Activated T-helper 2 cell treated with anti-CD3 and anti-CD28 coated beads, Interferon-gamma antibody, Interleukin-2, Interleukin-4, amounts not matched to agents 10 μg/mL and 5 μg/mL and 100 μg/mL, durations not matched to agents 14 hours and 24 hours and 36 hours (primary cell): ENCODE measurements at regions not wholly inside any gene's neighbourhood (a gene's known extent, or its start where the extent isn't known, plus 50 kb on each side); places are given as distances from the start of the nearest gene placed in this dataset.
"Not testable (repeated sequence)": the region's sequence is repeated elsewhere in the genome, so short reads cannot be mapped to it uniquely, and the experiment has no call there.

Experiments
- DNase-seq: peaks from one replicate; pipeline ENCODE4 v3.0.0; 2021; ENCODE audit warnings: low spot score
- H3K27ac Mint-ChIP-seq: one replicate; pipeline ENCODE4 v1.8.0; 2021; ENCODE audit warnings: mixed read lengths
- H3K27me3 Mint-ChIP-seq: one replicate; pipeline ENCODE4 v1.8.0; 2021; ENCODE audit warnings: low read depth, mixed read lengths
- H3K36me3 Mint-ChIP-seq: one replicate; pipeline ENCODE4 v1.8.0; 2021; ENCODE audit warnings: low read depth, mixed read lengths
- H3K4me1 Mint-ChIP-seq: one replicate; pipeline ENCODE4 v1.8.0; 2021; ENCODE audit warnings: low read depth, mixed read lengths
- H3K4me3 Mint-ChIP-seq: one replicate; pipeline ENCODE4 v1.8.0; 2021; ENCODE audit warnings: low read depth, mild to moderate bottlenecking, moderate library complexity, mixed read lengths
- H3K9me3 Mint-ChIP-seq: one replicate; pipeline ENCODE4 v1.8.0; 2021; ENCODE audit warnings: mixed read lengths
- intact Hi-C: fragments of 100-400 bp; cut with micrococcal nuclease; formaldehyde crosslinking; loops from one replicate; pipeline ENCODE4 v1.15.1; 2023

DNA sequence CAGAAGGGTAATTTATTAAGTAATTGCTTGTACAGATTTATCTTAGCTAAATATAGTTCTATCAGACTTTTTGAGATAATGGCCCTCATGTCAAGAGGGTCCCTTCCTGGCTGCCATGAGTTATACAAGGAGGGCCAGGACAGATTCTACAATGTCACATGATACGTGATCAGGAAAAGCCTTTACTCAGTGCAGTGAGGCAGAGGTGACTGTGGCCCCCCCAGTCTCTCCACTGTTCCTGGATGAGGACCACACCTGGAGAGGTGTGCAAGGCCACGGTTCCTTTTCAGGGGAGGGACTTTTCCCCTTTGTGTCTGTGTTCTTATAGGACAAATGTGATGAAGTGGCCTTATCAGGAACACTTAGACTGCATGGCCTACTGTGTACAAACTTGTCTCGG lies 54.3 kb upstream of the LRCH1 start:
- Mint-ChIP-seq H3K36me3 (no peaks in the 10 kb centered on the region), H3K27ac (no peak overlapping the region), H3K9me3 (no peaks in the 10 kb centered on the region), H3K27me3 (peaks cover 18% of the 10 kb centered on the region), H3K4me3 (no peak overlapping the region), H3K4me1 (no peaks in the 10 kb centered on the region)
- intact Hi-C loops, result no loop called here
- no peak for DNase-seq

DNA sequence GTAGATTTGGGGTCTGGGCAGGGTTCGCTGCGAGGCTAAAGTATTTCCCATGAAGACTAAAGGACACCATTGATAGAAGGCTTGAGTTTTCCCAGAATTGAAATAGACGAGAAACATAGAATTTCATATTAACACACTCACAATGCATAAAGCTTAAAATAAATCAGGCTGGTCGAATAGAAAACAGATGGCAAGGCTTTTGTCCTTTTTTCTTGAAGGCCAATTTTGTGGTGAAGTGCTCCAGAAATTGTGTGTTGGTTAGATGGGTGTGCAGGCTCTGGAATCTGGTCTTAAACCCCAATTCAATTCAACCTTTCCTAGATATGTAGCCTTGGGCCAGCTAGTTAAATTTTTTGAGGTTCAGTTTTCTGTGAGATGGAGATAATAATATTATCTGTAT lies 56.9 kb upstream of the LRCH1 start:
- Mint-ChIP-seq H3K36me3 (no peaks in the 10 kb centered on the region), H3K4me3 (no peak overlapping the region), H3K27me3 (peaks cover 6% of the 10 kb centered on the region), H3K27ac (no peak overlapping the region), H3K4me1 (no peaks in the 10 kb centered on the region), H3K9me3 (no peaks in the 10 kb centered on the region)
- no peak for DNase-seq
- intact Hi-C loops, result no loop called here

DNA sequence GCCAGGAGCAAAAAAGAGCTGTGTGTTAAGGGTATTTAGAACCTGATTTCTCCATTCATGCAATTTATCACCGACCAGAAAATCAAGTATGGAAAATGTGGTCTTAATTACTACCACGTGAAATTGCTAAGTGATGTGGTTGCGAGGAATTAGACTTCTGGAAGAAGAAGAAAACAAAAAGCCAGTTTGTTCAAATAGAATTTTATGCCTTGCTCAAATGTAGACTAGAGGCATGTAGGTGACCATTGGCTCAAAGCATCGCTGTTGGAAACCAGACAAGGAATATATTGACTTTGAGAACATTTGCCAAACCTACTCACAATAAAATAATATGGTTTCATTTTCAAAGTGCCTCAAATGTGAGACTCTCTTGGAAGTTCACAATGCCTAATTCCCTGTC lies 57.3 kb upstream of the LRCH1 start:
- no peaks in the 10 kb centered on the region for H3K9me3 Mint-ChIP-seq
- no peaks in the 10 kb centered on the region for H3K4me1 Mint-ChIP-seq
- peaks cover 9% of the 10 kb centered on the region for H3K27me3 Mint-ChIP-seq
- no peaks in the 10 kb centered on the region for H3K36me3 Mint-ChIP-seq
- H3K27ac Mint-ChIP-seq, result no peak overlapping the region
- no peak for DNase-seq
- intact Hi-C loops, result no loop called here
- no peak overlapping the region for H3K4me3 Mint-ChIP-seq

DNA sequence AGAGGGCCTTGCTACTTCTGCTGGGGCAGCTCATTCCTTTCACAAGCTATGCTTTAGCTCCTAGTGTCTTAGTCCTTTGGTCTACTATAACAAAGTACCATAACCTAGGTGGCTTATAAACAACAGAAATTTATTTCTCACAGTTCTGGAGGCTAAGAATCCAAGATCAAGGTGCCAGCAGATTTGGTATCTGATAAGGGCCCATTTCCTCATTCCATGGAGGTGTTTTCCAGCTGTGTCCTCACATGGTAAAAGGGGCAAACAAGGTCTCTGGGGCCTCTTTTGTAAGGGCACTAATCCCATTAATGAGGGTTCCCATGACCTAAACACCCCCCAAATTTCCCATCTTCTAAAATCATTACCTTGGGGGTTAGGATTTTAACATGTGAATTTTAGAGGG lies 57.9 kb upstream of the LRCH1 start:
- H3K27ac Mint-ChIP-seq, result no peak overlapping the region
- H3K27me3 Mint-ChIP-seq, result peaks cover 10% of the 10 kb centered on the region
- H3K4me1 Mint-ChIP-seq, result no peaks in the 10 kb centered on the region
- H3K4me3 Mint-ChIP-seq, result no peak overlapping the region
- intact Hi-C loops, result no loop called here
- no peaks in the 10 kb centered on the region for H3K9me3 Mint-ChIP-seq
- no peaks in the 10 kb centered on the region for H3K36me3 Mint-ChIP-seq
- DNase-seq, result no peak

DNA sequence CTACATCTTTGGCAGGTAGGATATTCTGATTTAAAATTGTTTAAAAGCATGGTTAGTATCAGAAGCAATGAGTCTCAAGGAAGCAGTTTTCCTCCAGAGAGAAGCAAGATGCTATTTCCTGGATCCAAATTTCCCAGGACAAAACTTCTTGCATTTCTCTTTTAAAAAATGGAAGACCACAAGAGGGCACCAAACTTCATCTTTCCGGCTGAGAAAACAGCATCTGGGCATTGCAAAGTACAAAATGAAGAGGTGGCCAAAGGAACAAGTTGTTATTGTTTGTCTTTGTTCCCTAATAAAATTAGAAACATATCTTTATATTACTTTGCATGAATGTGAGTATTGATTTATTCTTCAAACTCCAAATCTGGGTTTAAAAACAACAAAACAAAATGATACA lies 60.0 kb upstream of the LRCH1 start:
- Mint-ChIP-seq H3K36me3 (no peaks in the 10 kb centered on the region), H3K27ac (no peak overlapping the region), H3K4me3 (no peak overlapping the region), H3K27me3 (peaks cover 7% of the 10 kb centered on the region), H3K9me3 (no peaks in the 10 kb centered on the region), H3K4me1 (peaks cover 2% of the 10 kb centered on the region)
- intact Hi-C loops, result no loop called here
- no peak for DNase-seq

DNA sequence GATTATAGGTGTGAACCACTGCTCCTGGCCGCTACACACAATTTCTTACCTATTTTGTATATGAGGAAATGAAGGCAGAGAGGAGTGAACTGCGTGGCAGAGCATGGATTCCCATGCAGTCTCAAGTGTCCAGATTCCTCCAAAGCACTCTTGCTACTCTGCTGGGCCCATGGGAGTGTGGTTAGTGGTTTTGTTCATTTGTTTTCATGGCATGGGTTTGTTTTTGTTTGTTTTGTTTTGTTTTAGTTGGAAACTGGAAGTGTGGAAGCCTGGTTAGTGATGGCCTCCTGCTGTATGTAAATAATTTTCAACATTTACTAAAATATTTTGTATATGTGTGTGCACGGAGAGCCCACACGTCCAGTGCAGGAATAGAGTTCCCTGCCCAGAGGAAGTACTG lies 61.3 kb upstream of the LRCH1 start:
- DNase-seq, result no peak
- intact Hi-C loops, result no loop called here
- Mint-ChIP-seq H3K4me3 (no peak overlapping the region), H3K4me1 (peaks cover 2% of the 10 kb centered on the region), H3K27me3 (peaks cover 7% of the 10 kb centered on the region), H3K27ac (no peak overlapping the region), H3K36me3 (no peaks in the 10 kb centered on the region), H3K9me3 (no peaks in the 10 kb centered on the region)

DNA sequence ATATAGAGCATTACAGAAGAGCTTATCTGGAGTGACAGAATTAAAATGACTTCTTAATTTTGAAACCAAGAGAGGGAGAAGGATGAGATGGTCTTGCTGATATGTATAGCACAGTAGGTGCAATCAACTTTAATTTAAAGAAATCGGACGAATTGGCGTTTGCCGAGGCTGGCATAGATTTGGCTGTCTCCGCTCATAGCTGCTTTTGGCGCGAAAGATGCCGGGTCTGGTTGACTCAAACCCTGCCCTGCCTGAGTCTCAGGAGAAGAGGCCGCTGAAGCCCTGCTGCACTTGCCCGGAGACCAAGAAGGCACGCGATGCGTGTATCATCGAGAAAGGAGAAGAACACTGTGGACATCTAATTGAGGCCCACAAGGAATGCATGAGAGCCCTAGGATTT lies 62.3 kb upstream of the LRCH1 start:
- intact Hi-C loops, result loop anchor here (1.0 kb wide), 1 partner anchor 231 kb away; no protein-coding TSS in a partner anchor
- not testable (repeated sequence) for H3K27me3 Mint-ChIP-seq, DNase-seq, H3K4me1 Mint-ChIP-seq, H3K4me3 Mint-ChIP-seq, H3K36me3 Mint-ChIP-seq, H3K9me3 Mint-ChIP-seq, H3K27ac Mint-ChIP-seq

DNA sequence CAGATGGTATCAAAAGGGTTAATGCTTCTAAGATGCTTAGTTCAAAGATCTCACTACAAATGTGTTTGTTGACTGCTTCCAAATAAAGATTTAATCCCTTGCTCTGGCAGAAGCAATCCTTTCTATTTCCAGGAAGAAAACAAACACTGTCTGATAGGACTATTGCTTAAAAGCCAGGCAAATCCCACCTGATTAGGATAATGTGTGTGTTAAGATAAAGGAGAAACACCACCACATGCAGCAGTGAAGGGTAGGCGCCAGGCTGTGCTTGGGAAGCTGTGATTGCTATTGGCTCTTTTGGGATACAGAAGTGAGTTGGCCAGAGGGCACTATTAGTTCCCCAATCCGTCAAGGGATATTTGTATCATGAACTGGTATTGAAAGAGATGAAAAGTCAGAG lies 62.8 kb upstream of the LRCH1 start:
- intact Hi-C loops, result loop anchor here (1.0 kb wide), 1 partner anchor 231 kb away; no protein-coding TSS in a partner anchor
- no peak for DNase-seq
- no peak overlapping the region for H3K4me3 Mint-ChIP-seq
- peaks cover 8% of the 10 kb centered on the region for H3K9me3 Mint-ChIP-seq
- H3K27me3 Mint-ChIP-seq, result peaks cover 7% of the 10 kb centered on the region
- H3K4me1 Mint-ChIP-seq, result peaks cover 2% of the 10 kb centered on the region
- no peaks in the 10 kb centered on the region for H3K36me3 Mint-ChIP-seq
- H3K27ac Mint-ChIP-seq, result no peak overlapping the region

DNA sequence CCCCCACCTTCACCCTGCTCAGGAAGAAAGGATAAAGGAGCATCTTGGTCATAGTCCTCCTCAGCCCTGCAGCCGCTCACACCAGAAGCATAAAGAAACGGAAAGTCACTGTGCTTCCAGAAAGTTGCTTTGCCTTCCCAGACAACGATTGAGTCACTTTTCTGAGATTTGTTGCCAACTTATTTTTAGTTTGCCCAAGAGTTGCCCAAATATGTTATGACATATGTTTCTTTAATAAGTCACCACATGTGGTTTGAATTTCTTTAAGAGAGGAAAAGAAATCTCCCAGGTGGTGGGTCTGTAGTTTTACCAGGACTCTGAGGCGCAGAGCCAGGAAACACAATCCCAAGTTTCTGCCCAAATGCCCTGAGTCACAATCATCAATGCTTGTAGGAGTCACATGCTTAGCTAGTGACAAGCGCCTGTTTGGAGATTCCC lies 63.4 kb upstream of the LRCH1 start:
- Mint-ChIP-seq H3K36me3 (peaks cover under 1% of the 10 kb centered on the region), H3K4me1 (peaks cover 2% of the 10 kb centered on the region), H3K4me3 (no peak overlapping the region), H3K27me3 (peaks cover 7% of the 10 kb centered on the region), H3K9me3 (peaks cover 10% of the 10 kb centered on the region), H3K27ac (no peak overlapping the region)
- intact Hi-C loops, result loop anchor here (1.0 kb wide), 1 partner anchor 232 kb away; no protein-coding TSS in a partner anchor
- DNase-seq, result no peak

DNA sequence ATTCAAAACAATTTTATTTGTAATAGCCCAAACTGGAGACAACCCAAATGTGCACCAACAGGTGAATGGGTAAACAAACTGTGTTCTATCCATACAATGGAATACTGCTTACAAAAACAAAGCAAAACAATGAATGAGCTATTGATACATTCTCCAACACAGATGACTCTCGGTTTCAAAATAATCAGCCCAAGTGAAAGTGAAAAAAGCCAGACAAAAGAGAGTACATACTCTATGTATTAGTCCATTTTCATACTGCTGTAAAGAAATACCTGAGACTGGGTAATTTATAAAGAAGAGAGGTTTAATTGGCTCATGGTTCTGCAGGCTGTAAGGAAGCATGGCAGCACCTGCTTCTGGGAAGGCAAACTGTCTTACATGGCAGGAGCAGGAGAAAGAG lies 65.2 kb upstream of the LRCH1 start:
- Mint-ChIP-seq H3K27me3 (peaks cover 7% of the 10 kb centered on the region), H3K27ac (no peak overlapping the region), H3K9me3 (peaks cover 23% of the 10 kb centered on the region), H3K4me3 (no peak overlapping the region), H3K36me3 (peaks cover 4% of the 10 kb centered on the region), H3K4me1 (peaks cover 2% of the 10 kb centered on the region)
- DNase-seq, result no peak
- intact Hi-C loops, result no loop called here

DNA sequence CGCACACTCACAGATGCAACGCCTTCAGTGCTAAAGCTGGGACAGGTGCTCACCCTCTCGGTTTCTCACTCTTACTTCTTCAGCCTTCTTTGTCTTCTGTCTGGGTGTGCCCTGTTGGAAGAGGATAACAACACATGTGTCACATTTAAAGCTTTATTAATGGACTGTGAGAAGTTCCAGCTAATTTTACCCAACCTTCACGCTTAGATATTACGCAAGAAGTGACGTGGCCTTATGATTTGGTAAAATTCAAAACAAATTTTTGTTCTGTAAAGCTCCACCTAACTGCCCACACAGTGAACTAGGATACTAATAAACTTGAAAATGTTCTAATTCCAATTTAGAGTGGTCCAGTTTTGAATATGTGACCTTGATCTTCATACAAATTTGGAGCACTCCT lies 66.7 kb upstream of the LRCH1 start:
- DNase-seq, result no peak
- Mint-ChIP-seq H3K27ac (no peak overlapping the region), H3K36me3 (peaks cover 4% of the 10 kb centered on the region), H3K4me3 (no peak overlapping the region), H3K9me3 (peaks cover 24% of the 10 kb centered on the region), H3K4me1 (peaks cover 2% of the 10 kb centered on the region), H3K27me3 (peaks cover 5% of the 10 kb centered on the region)
- intact Hi-C loops, result no loop called here

DNA sequence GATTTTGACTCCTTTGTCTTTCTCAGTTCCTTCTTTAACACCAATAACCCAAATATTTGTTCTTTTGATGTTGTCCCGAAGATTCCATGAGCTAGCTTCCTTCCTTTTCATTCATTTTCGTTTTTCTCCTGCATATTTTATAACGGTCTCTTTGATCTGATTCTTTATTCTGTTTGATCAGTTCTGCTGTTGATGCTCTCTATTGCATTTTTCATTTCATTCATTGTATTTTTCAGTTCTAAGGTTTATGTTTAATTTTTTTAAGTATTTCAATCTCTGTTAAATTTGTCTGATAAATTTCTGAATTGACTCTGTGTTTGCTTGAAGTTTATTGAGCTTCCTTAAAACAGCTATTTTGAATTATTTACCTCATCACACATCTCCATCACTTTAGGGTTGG lies 68.4 kb upstream of the LRCH1 start:
- Mint-ChIP-seq H3K4me1 (no peaks in the 10 kb centered on the region), H3K36me3 (peaks cover 4% of the 10 kb centered on the region), H3K4me3 (no peak overlapping the region), H3K27me3 (no peaks in the 10 kb centered on the region), H3K9me3 (peaks cover 24% of the 10 kb centered on the region), H3K27ac (no peak overlapping the region)
- intact Hi-C loops, result no loop called here
- no peak for DNase-seq

DNA sequence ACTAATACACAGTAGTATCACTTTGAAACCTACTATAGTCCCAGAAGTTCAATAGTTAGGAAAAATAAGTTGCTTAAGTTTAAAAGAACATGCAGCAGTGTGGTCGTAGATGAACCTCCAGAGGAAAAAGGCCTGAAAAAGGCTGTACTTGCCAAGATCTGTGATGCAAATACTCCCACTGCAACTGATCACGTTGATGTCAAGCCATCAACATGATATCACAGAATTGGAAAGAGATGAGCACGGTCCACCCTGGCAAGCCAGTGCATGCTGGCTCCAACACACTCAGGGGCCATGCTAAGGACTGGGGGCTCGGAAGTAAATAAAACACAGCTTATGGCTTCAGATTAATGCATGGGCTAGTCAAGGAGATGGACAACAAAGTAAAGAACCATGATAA lies 71.8 kb upstream of the LRCH1 start:
- DNase-seq, result no peak
- no peaks in the 10 kb centered on the region for H3K27me3 Mint-ChIP-seq
- H3K36me3 Mint-ChIP-seq, result peaks cover 4% of the 10 kb centered on the region
- intact Hi-C loops, result no loop called here
- H3K9me3 Mint-ChIP-seq, result peaks cover 24% of the 10 kb centered on the region
- H3K4me3 Mint-ChIP-seq, result no peak overlapping the region
- H3K4me1 Mint-ChIP-seq, result no peaks in the 10 kb centered on the region
- H3K27ac Mint-ChIP-seq, result no peak overlapping the region

DNA sequence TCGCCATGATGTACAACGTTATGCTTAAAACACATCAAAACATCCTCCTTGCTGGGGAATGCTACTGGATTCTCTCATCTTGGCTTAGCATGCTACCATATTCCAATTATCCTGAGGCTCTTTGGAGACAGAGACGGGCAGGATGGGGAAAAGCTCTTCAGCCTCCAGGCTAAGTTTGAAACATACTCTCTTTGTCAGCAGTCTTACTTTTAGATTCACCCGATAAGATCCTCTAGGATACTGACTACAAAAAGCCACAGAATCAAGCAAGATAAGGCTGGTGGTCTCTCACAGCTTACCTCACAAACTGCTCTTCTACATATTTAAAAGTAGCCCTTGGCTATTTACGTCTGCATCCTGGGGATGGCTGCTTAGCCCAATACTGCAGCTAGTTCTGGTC lies 72.8 kb upstream of the LRCH1 start:
- no peaks in the 10 kb centered on the region for H3K27me3 Mint-ChIP-seq
- intact Hi-C loops, result no loop called here
- H3K27ac Mint-ChIP-seq, result no peak overlapping the region
- H3K4me1 Mint-ChIP-seq, result no peaks in the 10 kb centered on the region
- H3K36me3 Mint-ChIP-seq, result peaks cover 4% of the 10 kb centered on the region
- peaks cover 16% of the 10 kb centered on the region for H3K9me3 Mint-ChIP-seq
- no peak for DNase-seq
- no peak overlapping the region for H3K4me3 Mint-ChIP-seq
